HG03108 (cell line): ENCODE measurements at regions not wholly inside any gene's neighbourhood (a gene's known extent, or its start where the extent isn't known, plus 50 kb on each side); places are given as distances from the start of the nearest gene placed in this dataset.
"Not testable (repeated sequence)": the region's sequence is repeated elsewhere in the genome, so short reads cannot be mapped to it uniquely, and the experiment has no call there.

Source experiments
- ATAC-seq: cut with Tn5 transposase; IDR thresholded peaks from one replicate; pipeline ENCODE4 v1.9.1; 2021; ENCODE audit warnings: moderate library complexity; ENCODE audit not compliant: unreplicated experiment

DNA sequence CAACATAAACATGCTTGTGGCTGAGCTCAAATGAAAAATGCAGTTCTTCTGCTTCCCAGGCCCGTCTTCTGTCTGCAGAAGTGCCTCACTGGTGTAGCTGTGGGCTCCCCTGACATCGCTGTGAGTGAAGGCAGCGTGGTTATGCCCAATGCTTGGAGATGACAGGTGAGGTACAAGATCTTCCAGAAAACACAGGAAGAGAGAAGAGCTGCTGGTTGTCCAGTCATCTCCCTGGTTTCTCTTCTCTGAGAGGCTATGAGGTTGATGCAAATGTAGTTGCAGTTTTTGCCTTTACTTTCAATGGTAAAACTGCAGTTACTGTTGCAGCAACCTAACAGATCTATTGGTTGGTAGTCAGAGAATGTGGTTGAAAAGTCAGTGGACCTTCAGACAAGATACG, 223.6 kb downstream of the GATA3 start:
- ATAC-seq: no peak

DNA sequence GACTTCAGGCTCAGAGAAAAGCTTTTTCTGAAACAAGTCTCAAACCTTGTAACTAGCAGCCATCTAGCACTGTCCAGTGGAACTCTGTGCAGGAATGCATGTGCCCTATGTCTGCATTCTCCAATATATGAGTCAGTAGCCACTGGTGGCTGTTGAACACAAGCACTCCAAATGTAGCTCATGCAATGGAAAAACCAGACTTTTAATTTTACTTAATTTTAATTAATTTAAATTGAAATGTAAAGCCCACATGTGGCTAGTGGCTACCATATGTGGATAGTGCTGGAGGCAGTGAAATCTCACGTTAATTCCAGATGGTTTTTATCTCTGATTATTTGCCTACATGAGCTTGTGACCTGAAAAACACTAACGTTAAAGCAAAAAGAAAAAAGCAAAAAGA, 225.1 kb downstream of the GATA3 start:
- ATAC-seq: no peak

DNA sequence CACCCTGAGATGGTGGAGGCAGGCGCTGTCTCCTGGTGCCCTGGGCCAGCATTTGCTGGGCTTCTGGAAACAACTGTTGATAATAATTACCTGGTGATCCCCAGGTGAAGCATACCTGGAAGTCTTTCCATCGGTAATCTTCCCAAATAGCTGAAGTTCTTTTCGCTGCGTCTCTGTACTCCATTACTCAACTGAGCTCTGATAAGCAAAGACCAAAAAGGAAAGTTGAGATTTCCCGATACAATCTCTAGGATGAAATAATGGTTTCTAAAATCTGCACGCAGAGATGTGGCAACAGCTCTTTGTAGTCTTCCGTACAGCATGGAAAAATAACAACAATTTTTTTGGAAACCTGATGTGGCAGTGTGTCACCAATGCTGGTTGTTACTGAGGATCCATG, 226.5 kb downstream of the GATA3 start:
- no peak for ATAC-seq

DNA sequence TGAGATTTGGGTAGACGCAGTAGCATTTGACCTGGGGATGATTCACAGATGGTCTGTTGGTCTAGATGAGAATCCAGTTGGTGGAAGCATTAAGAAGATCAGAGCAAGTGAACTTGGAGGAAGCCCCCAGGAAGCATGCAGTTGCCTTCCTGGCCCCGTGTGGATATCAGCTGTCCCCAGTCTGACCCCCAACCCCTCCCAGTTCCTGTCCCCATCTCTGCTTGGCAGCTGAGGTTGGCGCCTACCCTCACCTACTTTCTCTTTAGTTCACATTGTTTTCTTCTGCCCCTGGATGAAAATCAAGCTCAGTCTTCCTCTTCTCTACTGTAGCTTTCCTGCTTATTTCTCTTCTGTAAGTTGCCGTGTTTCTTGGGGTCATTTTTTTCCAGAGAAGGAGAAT, 227.9 kb downstream of the GATA3 start:
- ATAC-seq: no peak

DNA sequence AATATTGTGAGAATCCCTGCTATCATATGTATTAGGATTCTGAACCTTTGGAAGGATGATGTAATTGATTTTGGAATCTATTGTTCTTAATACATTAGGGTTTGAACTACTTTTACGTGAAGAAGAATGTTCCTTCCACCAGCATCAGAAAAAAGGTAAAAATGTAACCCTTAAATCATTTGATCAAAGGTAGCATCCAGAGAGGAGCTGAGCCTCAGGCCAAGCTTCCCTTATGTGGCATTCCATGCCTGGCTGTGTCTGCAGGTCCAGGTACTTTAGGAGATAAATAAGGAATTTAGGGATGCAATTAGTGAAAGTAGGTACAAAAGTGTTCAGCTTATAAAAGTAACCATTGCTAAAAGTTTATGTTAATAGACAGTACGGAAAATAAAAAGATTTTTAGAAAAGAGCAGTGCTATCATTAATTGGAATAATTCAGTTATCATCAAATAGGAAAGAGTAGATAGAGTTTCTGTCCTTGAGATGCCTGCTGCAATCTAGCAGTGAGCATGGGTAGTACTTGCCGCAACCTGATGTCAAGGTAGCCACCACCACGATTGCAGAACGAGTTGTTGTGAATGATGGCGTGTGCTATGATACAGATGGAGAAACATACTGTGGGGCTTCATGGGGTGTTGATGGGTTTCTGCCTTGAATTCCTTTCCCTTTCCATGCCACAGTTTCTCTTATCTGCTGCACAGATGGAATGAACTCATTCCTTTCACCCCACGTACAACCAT, 228.8 kb downstream of the GATA3 start:
- no peak for ATAC-seq

DNA sequence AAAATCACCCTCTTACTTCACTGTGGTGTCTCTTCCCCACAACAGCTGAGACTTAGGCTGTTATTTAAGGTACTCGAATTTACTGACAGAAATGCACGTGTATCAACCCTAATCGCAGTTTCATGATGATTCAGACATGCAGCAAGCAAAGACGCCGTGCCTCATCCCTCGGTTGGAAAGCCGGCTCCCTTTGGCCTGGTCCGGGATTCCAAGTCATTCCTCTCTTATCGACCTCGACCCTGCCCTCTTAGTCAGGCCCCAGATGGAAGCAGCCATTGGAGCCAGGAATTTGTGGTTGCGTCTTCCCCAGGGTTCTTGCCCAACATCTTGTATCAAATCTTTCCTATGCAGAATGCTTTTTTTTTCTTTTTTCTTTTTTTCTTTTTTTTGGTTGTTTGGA, 229.5 kb downstream of the GATA3 start:
- no peak for ATAC-seq

DNA sequence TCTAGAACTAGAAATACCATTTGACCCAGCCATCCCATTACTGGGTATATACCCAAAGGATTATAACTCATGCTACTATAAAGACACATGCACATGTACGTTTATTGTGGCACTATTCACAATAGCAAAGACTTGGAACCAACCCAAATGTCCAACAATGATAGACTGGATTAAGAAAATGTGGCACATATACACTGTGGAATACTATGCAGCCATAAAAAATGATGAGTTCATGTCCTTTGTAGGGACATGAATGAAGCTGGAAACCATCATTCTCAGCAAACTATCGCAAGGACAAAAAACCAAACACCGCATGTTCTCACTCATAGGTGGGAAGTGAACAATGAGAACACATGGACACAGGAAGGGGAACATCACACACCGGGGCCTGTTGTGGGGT, 231.5 kb downstream of the GATA3 start:
- ATAC-seq: not testable (repeated sequence)

DNA sequence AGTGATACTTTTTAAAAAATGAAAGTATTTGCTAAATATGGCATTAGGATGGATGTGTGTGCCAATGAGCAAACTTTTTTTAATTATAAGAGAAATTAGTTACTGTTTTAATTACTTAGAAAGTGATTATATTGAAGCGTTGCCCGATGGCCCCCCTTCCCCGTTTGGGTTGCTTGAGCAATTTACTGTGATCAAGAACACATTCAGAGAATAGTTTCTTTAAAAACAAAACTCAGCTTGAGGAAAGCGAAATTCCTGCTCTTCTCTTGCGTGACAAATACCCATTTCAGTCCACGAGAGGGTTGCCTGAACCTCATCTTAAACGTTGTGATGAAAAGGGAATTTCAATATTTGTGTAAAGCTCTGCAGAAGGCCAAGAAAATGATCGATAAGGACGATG, 234.1 kb downstream of the GATA3 start:
- ATAC-seq: no peak

DNA sequence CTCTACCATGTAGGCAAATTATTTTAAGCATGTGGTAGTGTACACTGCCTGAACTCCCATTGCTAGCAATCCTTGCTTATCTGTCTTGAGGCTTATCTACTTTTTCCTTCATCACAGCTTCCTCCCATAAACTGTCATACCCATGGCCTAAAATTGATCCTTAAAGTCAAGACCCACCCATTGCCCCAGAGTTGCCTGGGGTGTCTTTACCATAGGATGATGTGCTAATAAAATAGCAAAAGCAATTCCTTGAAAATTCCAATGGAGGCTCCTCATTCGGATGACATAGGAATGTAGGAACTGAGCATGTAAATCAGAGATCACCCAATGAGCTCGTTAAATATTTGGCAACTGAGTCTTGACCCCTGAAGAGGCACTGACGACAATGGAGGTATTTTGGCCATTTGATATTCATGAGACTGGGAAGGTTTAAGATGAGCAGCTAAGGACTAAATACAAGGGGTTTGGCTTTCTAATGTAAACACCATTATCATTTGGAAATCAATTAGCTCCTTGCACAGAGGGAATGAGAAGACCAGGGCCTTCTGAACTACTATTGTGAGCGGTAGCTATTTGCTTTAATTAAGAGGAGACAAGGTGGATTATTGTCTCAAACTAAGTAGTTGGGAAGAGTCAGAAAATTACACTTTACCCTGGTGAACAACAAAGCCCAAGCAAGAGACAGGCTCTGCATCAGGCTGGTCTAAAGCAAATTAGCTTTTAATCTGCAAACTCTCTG, 234.9 kb downstream of the GATA3 start:
- no peak for ATAC-seq

DNA sequence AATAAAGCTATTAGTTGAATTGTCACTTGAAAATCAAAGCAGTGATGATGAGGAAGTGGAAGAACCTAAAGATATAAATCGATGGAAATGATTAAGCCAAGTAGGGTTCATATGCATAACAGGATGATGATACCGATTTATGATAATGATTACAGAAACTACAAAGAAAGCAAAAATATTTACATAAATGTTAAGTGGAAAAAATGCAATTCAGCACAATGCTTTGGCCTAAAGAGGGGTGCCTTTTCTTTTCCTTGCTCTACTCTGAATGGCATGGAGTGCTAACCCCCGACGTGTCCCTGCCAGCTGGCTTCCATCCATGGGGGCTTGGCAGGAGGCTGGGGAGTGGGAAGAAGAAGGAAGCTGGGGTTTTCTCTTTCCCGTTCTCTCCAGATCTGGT, 240.3 kb downstream of the GATA3 start:
- no peak for ATAC-seq

DNA sequence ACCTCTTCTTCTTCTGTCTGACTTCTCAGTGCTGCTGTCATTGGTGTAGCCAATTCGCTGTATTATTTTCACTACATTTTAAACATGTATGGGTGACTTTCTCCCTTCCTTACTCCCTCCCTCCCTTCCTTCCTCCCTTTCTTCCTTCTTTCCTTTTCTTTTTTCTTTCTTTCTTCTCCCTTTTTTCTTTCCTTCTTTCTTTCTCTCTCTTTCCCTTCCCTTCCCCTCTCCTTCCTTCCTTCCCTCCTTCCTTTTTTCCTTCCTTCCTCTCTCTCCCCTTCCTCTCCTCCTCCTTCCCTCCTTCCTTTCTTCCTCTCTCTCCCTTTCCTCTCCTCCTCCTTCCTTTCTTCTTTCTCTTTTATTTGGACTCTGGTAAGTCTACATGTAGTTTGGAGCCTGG, 240.8 kb downstream of the GATA3 start:
- ATAC-seq: no peak

DNA sequence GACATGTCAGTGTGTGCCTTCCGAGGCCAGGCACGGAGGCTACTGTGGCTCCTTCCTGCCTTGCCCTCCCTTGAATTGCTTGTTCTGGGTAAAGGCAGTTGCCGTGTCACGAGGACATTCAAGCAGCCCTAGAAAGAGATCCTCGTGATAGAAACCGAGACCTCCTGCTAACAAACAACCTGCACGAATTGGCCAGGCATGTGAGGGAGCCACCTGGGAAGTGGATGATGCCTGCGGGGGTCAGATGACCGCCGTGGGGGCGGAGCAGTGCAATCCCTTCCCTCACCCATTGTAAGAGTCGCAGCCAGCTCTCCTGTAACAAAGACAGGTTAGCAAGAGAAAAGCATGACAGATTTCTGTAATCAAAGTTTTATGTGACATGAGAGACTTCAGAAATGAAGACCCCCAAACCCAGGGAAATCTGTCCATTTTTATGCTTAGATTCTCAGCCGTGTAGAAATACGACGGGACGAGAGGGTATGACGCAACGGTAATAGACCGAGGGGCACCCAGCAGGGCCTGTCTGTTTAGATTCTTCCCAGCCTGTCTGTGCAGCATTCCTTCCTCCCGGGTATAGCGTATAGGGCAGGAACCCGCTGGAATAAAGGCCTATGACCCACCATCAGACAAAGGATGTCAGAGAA, 241.7 kb downstream of the GATA3 start:
- ATAC-seq: no peak

DNA sequence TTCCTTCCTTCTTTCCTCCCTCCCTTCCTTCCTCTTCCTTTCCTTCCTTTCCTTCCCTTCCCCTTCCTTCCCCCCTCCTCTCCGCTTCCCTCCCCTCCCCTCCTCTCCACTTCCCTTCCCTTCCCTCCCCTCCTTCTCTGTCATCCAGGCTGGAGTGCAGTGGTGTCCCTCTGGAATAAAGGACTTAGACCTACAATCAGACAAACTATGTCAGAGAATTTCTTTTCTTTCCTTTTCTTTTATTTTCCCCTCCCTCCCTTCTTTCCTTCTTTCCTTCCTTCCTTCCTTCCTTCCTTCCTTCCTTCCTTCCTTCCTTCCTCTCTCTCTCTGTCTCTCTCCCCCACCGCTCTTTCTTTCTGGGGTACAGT, 242.2 kb downstream of the GATA3 start:
- ATAC-seq: no peak

DNA sequence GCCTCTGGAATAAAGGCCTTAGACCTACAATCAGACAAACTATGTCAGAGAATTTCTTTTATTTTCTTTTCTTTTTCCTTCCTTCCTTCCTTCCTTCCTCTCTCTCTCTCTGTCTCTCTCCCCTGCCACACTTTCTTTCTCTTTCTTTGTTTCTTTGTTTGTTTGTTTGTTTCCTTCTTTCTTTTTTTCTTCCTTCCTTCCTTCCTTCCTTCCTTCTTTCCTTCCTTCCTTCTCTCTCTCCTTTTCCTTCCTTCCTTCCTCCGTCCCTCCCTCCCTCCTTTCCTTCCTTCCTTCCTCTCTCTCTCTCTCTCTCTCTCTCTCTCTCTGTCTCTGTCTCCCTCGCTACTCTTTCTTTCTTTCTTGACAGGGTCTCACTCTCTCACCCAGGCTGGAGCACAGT, 242.6 kb downstream of the GATA3 start:
- ATAC-seq: no peak

DNA sequence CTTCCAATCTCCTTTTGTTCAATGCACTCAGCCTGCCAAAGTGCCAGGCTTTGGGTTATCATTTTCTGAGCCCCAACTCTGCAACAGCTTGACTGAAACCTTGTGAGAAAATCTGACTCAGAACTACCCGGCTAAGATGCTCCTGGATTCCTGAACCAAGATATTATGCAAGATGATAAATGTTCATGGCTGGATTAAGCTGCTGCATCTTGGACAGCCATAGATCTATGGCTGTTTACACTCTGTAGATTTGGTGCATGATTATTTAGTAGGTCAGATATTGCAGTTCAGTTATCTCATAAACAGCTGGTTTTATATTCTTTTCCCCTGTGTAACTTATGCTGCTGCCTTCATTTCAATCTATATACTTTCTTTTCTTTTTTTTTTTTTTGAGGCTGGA, 243.5 kb downstream of the GATA3 start:
- no peak for ATAC-seq

DNA sequence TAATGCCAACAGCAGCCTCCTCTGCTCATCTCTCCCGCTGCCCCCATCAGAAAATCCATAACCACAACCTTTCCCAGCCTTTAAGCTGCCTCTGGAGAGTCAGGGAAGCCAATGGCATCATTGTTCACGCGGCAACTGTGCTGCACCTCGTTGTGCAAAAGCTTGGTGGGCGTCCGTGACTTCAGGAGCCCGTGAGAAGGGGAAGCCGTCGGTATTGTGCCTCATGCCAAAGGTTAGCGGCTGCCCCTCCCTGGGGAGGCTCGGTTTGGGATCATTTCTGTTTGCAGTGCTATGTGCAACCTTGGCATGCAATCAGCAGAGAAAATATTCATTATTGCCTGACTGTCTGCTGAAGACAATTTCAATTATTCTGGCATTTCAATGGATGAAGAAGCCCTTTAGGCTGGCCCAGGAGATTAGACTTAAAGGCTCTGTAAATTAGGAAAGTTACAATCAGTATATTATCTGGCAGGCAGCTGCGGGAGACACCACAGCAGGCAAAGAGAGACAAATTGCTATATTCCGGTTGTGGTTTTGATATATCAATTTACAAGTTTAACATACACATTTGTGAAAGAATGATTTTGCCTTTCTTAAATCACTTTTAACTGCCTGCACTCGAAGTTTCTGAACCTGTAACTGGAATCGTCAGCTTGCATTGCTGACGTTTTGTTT, 244.5 kb downstream of the GATA3 start:
- ATAC-seq: no peak

DNA sequence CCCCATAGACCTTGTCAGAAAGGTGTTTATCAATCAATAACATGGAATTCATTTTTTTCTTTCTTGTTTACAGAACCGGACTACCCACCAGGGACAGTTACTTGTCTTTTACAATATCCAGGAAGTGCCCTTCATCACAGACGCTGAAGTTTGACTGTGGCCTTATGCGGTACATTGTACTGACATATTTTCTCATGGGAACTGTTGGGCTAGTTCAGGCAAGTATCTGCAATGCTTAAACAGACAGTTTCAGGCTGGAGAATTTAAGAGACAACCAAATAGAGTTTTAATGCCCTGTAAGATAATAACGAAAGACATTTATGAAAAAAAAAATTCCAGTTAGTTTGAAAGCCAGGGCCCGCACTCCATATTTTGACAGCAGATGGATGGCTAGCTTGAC, 246.4 kb downstream of the GATA3 start:
- ATAC-seq: no peak

DNA sequence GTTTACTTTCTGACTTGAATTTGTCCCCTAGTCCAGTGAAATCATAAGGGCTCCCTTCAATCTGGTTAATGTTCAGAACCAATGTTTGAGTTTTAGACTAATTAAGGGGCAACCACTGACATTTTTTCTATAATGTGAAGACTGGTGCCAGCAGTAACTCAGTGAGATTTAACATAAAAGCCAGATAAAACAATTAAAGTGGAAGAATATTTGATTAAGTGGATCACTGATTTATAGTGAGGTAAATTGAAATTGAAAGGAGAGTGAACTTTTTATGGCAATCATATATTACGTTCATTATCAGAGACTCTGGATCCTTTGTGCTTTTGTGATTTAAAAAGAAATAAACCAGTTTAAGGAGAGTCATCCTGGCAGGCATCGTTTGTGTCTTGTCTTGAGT, 246.8 kb downstream of the GATA3 start:
- no peak for ATAC-seq

DNA sequence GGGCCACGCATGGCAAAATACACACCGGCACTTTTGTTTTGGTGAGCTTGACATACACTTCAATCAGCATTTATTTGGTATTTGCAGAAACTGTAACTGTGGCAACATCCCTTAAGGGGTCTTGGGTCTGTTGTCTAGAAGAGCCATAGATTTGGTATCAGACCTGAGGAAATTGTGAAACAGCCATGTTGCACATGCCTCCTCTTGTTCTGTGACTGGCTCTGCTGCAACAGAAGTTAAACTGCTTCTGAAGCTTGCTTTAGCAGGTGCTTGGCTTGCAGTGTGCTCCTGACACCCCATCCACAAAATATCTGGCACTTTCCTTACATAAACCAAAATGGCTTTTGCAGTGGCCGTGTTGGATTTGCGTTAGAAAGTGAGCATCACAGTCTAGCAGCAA, 247.3 kb downstream of the GATA3 start:
- ATAC-seq: no peak

DNA sequence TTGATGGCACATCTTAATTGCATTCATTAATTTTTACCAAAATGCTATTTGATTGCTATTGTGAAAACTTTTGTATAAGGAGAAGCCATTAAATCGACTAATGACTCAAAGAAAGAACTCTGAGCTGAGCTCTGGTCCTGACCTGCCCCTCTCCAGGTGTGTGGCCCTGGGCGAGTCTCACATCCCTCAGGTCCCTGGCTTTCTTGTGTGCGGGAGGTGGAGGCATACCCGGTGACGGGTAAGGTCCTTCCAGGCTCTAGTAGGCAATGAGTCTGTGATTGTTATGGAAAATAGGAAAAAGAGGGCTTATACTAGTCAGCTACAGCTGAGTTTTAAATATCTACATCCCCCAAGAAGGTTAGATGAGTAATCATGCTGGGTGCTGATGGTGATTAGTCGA, 248.1 kb downstream of the GATA3 start:
- ATAC-seq: no peak

DNA sequence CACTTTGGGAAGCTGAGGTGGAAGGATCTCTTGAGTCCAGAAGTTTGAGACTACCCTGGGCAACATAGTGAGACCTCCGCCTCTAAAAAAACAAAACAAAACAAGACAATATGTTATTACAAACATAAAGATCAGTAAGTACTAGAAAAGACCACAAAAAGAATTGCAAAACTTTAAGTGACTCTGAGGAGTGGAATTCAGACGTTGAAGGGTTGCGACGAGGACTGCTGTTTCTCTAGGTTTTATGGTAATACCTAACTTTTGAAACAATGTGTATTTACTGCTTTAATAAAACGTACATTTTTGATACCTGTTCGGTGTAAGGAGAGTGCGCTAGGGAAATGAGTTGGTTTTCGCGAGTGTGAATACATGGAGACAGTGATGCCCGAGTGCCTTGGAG, 250.4 kb downstream of the GATA3 start:
- ATAC-seq: no peak
